H1 (cell line): ENCODE measurements at regions not wholly inside any gene's neighbourhood (a gene's known extent, or its start where the extent isn't known, plus 50 kb on each side); places are given as distances from the start of the nearest gene placed in this dataset.

Experiments used
- CTCF ChIA-PET: fragments of 300-600 bp; sonication (Branson Sonifier 250); formaldehyde crosslinking; loops from one replicate; lab custom pipeline; 2021; ENCODE audit not compliant: partially characterized antibody; lab: Charles Lee
- POLR2A ChIA-PET: fragments of 300-600 bp; sonication (Branson Sonifier 250); formaldehyde crosslinking; loops from one replicate; lab custom pipeline; 2021; ENCODE audit warnings: inconsistent platforms; ENCODE audit not compliant: partially characterized antibody; lab: Charles Lee
- DNase-seq, 2 experiments: peaks; one replicate each; pipeline versions ENCODE4 v3.0.0 to v3.0.0-alpha.2; 2010 to 2022; ENCODE audit warnings: low spot score in 2 of 2, low read depth in 1 of 2, mixed read lengths in 1 of 2
- FAIRE-seq: peaks from 2 replicates; lab custom pipeline; 2011; peaks lifted over from hg19 to GRCh38; lab: Jason Lieb, UNC
- H2AFZ ChIP-seq: 2 replicates; pipeline ENCODE4 v1.8.1; 2012; ENCODE audit warnings: low read length, inconsistent platforms
- H2AK5ac ChIP-seq: 2 replicates; pipeline ENCODE4 v1.6.1; 2013; ENCODE audit warnings: low read depth, low read length
- H2BK120ac ChIP-seq: replicated peaks from 2 replicates; pipeline ENCODE3; 2013; ENCODE audit warnings: low read depth, low read length, inconsistent platforms
- H2BK12ac ChIP-seq: 2 replicates; pipeline ENCODE4 v1.6.1; 2013; ENCODE audit warnings: low read depth, low read length
- H2BK15ac ChIP-seq: 2 replicates; pipeline ENCODE4 v1.6.1; 2013; ENCODE audit warnings: low read length
- H2BK20ac ChIP-seq: 2 replicates; pipeline ENCODE4 v1.6.1; 2013; ENCODE audit warnings: low read length
- H2BK5ac ChIP-seq: 2 replicates; pipeline ENCODE4 v1.6.1; 2013; ENCODE audit warnings: low read depth, low read length
- H3K14ac ChIP-seq: 2 replicates; pipeline ENCODE4 v1.6.1; 2013; ENCODE audit warnings: inconsistent platforms; ENCODE audit not compliant: insufficient read length
- H3K18ac ChIP-seq: 2 replicates; pipeline ENCODE4 v1.6.1; 2013; ENCODE audit warnings: low read length; ENCODE audit errors: extremely low read depth
- H3K23ac ChIP-seq: 2 replicates; pipeline ENCODE4 v1.6.1; 2013; ENCODE audit warnings: inconsistent platforms; ENCODE audit not compliant: insufficient read length
- H3K23me2 ChIP-seq: 2 replicates; pipeline ENCODE4 v1.6.1; 2013; ENCODE audit warnings: low read depth, low read length
- H3K27ac ChIP-seq: 2 replicates; pipeline ENCODE4 v1.6.1; 2011; ENCODE audit warnings: low read depth, low read length, inconsistent platforms
- H3K27me3 ChIP-seq, 4 experiments: replicated peaks in 1 of 4; 1 replicate in 1 of 4; 2 replicates in 3 of 4; pipeline versions ENCODE4 v1.6.1 to v1.8.1; 2011 to 2013; ENCODE audit warnings: low read length in 3 of 4, mild to moderate bottlenecking in 3 of 4, inconsistent platforms in 2 of 4, mixed read lengths in 2 of 4, moderate library complexity in 1 of 4; ENCODE audit not compliant: control insufficient read depth in 3 of 4, insufficient read depth in 3 of 4; ENCODE audit errors: extremely low read depth in 1 of 4
- H3K36me3 ChIP-seq, 4 experiments: 2 replicates each; pipeline versions ENCODE4 v1.6.1 to v1.8.1; 2011 to 2013; ENCODE audit warnings: mild to moderate bottlenecking in 4 of 4, low read length in 3 of 4, moderate library complexity in 2 of 4, control low read depth in 1 of 4, inconsistent platforms in 1 of 4; ENCODE audit not compliant: insufficient read depth in 4 of 4, control insufficient read depth in 2 of 4
- H3K4ac ChIP-seq: replicated peaks from 2 replicates; pipeline ENCODE3; 2013; ENCODE audit warnings: low read length, low read depth, mixed read lengths, inconsistent platforms; ENCODE audit not compliant: insufficient read length
- H3K4me1 ChIP-seq, 4 experiments: replicated peaks in 1 of 4; 1 replicate in 1 of 4; 2 replicates in 3 of 4; pipeline versions ENCODE4 v1.6.1 to v1.8.1; 2011 to 2013; ENCODE audit warnings: low read length in 3 of 4, inconsistent platforms in 2 of 4, mixed read lengths in 1 of 4; ENCODE audit not compliant: insufficient read depth in 4 of 4, control insufficient read depth in 3 of 4
- H3K4me2 ChIP-seq, 2 experiments: 2 replicates each; pipeline versions ENCODE4 v1.6.1 to v1.8.1; 2011 to 2013; ENCODE audit warnings: low read depth in 2 of 2, low read length in 2 of 2, control low read depth in 1 of 2, inconsistent platforms in 1 of 2, mild to moderate bottlenecking in 1 of 2; ENCODE audit not compliant: insufficient read depth in 1 of 2
- H3K4me3 ChIP-seq, 4 experiments: fragments of 200-600, 300-600 bp in 1 of 4; sonication (generic), shearing (Covaris generic), sonication (Bioruptor Twin) in 1 of 4; 2 replicates each; pipeline versions ENCODE4 v1.5.1 to v1.8.1; 2011 to 2016; ENCODE audit warnings: low read length in 4 of 4, low read depth in 3 of 4, control low read depth in 2 of 4, inconsistent platforms in 2 of 4, mild to moderate bottlenecking in 2 of 4, mixed read lengths in 1 of 4, moderate library complexity in 1 of 4; ENCODE audit not compliant: insufficient read depth in 2 of 4; ENCODE audit errors: extremely low read depth in 1 of 4
- H3K56ac ChIP-seq: replicated peaks from 2 replicates; pipeline ENCODE3; 2013; ENCODE audit warnings: low read depth, mild to moderate bottlenecking, mixed read lengths, low read length, inconsistent platforms; ENCODE audit not compliant: insufficient read length
- H3K79me1 ChIP-seq: 2 replicates; pipeline ENCODE4 v1.6.1; 2013; ENCODE audit warnings: low read depth, low read length, control low read depth
- H3K79me2 ChIP-seq, 2 experiments: 2 replicates each; pipeline versions ENCODE4 v1.6.1 to v1.8.1; 2012 to 2013; ENCODE audit warnings: low read length in 2 of 2, mild to moderate bottlenecking in 2 of 2, inconsistent platforms in 1 of 2; ENCODE audit not compliant: insufficient read depth in 2 of 2, control insufficient read depth in 1 of 2
- H3K9ac ChIP-seq, 4 experiments: replicated peaks in 1 of 4; 1 replicate in 1 of 4; 2 replicates in 3 of 4; pipeline versions ENCODE4 v1.6.1 to v1.8.1; 2011 to 2013; ENCODE audit warnings: low read depth in 3 of 4, low read length in 3 of 4, control low read depth in 2 of 4, mild to moderate bottlenecking in 2 of 4, moderate library complexity in 2 of 4, inconsistent platforms in 1 of 4; ENCODE audit errors: extremely low read depth in 1 of 4
- H3K9me3 ChIP-seq, 2 experiments: 2 replicates each; pipeline versions ENCODE4 v1.6.1 to v1.8.1; 2012 to 2013; ENCODE audit warnings: mild to moderate bottlenecking in 2 of 2, moderate library complexity in 2 of 2, control low read depth in 1 of 2, inconsistent platforms in 1 of 2, low read depth in 1 of 2, low read length in 1 of 2, mixed read lengths in 1 of 2; ENCODE audit not compliant: insufficient read depth in 2 of 2
- H4K20me1 ChIP-seq, 2 experiments: replicated peaks in 1 of 2; 2 replicates each; pipeline versions ENCODE3 to v1.8.1; 2011 to 2013; ENCODE audit warnings: inconsistent platforms in 2 of 2, low read length in 2 of 2, mild to moderate bottlenecking in 1 of 2; ENCODE audit not compliant: insufficient read depth in 2 of 2, control insufficient read depth in 1 of 2
- H4K5ac ChIP-seq: 2 replicates; pipeline ENCODE4 v1.6.1; 2013; ENCODE audit warnings: low read length, low read depth, mixed read lengths, inconsistent platforms; ENCODE audit not compliant: insufficient read length
- H4K8ac ChIP-seq: 2 replicates; pipeline ENCODE4 v1.8.0; 2013; ENCODE audit warnings: mild to moderate bottlenecking, moderate library complexity, low read length, inconsistent platforms; ENCODE audit not compliant: insufficient read depth; ENCODE audit errors: extremely low read depth
- H4K91ac ChIP-seq: replicated peaks from 2 replicates; pipeline ENCODE3; 2013; ENCODE audit warnings: low read length, mixed read lengths, inconsistent platforms; ENCODE audit not compliant: insufficient read length
- ASH2L ChIP-seq: fragments of 200-600, 300-600 bp; sonication (generic); IDR thresholded peaks from one replicate; pipeline ENCODE4 v1.7.1; 2017; ENCODE audit warnings: low read length
- CEBPB ChIP-seq: IDR thresholded peaks from 2 replicates; pipeline ENCODE4 v1.6.1; 2012; ENCODE audit warnings: low read depth, low read length
- GTF2F1 ChIP-seq: IDR thresholded peaks from 2 replicates; pipeline ENCODE4 v1.6.1; 2012; ENCODE audit warnings: low read depth, low read length, improper control_type of control experiment, borderline replicate concordance
- RAD21 ChIP-seq, 2 experiments: IDR thresholded peaks in 1 of 2; conservative IDR thresholded peaks in 1 of 2; 2 replicates each; pipeline ENCODE4 v1.6.1; 2011; ENCODE audit warnings: low read depth in 2 of 2, low read length in 2 of 2, improper control_type of control experiment in 1 of 2, inconsistent platforms in 1 of 2, mild to moderate bottlenecking in 1 of 2, moderate library complexity in 1 of 2
- SIN3A ChIP-seq, 2 experiments: IDR thresholded peaks in 1 of 2; conservative IDR thresholded peaks in 1 of 2; 2 replicates each; pipeline ENCODE4 v1.6.1; 2011 to 2012; ENCODE audit warnings: low read length in 2 of 2, improper control_type of control experiment in 1 of 2, low read depth in 1 of 2, mild to moderate bottlenecking in 1 of 2
- TAF7 ChIP-seq: optimal IDR thresholded peaks from 2 replicates; pipeline ENCODE3; 2011; ENCODE audit warnings: low read depth, mild to moderate bottlenecking, inconsistent platforms, low read length, moderate library complexity, borderline replicate concordance
- WGBS, 2 experiments: shearing (Covaris generic) in 1 of 2; methylation state at CpG; one replicate each; pipeline versions ENCODE4 v1.1.6 to v1.1.7; 2013 to 2015; ENCODE audit warnings: low lambda C conversion rate in 2 of 2, mixed read lengths in 2 of 2, inconsistent platforms in 1 of 2, low coverage in 1 of 2, missing lambda C conversion rate in 1 of 2; ENCODE audit not compliant: insufficient replicate concordance in 2 of 2, insufficient coverage in 1 of 2, insufficient read length in 1 of 2; ENCODE audit errors: extremely low coverage in 1 of 2, missing lambda C conversion rate in 1 of 2; 5-methylcytosine and 5-hydroxymethylcytosine counted together

GRCh38 chr15:96395687-96396086, 65.2 kb downstream of the NR2F2 start:
- no peak overlapping the region for H2BK15ac ChIP-seq
- no peak overlapping the region for H3K27ac ChIP-seq
- ChIA-PET POLR2A (no interaction called here), CTCF (interaction anchor here (0.7 to 1.0 kb wide), 2 partner anchors 13 to 32 kb away, joined by 3 read pairs; no protein-coding TSS in a partner anchor)
- no peak overlapping the region for H3K23ac ChIP-seq
- H3K4me3 ChIP-seq = no peak overlapping the region
- FAIRE-seq = no peak
- no peak overlapping the region for H3K14ac ChIP-seq
- peaks cover 0 to 8% (median 0%) of the 10 kb centered on the region in 4 experiments; a peak in 3 of 7 replicates for H3K27me3 ChIP-seq
- no peaks in the 10 kb centered on the region for H3K79me1 ChIP-seq
- peaks cover 0 to 7% (median 3%) of the 10 kb centered on the region in 4 experiments; a peak in 3 of 7 replicates for H3K4me1 ChIP-seq
- H3K23me2 ChIP-seq = 0 out of 2 replicates have a peak, but pooled peaks cover 2% of the 10 kb centered on the region
- H3K79me2 ChIP-seq = no peaks in the 10 kb centered on the region
- H4K8ac ChIP-seq = no peak overlapping the region
- no peak overlapping the region for H2AK5ac ChIP-seq
- no peak overlapping the region for H4K5ac ChIP-seq
- H2BK20ac ChIP-seq = no peak overlapping the region
- H3K9me3 ChIP-seq = no peaks in the 10 kb centered on the region
- no peak overlapping the region for H2BK5ac ChIP-seq
- H2AFZ ChIP-seq = no peak overlapping the region
- H3K56ac ChIP-seq = no peak overlapping the region
- no peak overlapping the region for H3K9ac ChIP-seq
- no peak overlapping the region for H4K91ac ChIP-seq
- DNase-seq = no peak
- no peak overlapping the region for H3K18ac ChIP-seq
- WGBS, 2 experiments = 64% methylated on average over 3 of the region's 3 CpGs; no CpG with 5 or more reads in 1 of the 2 experiments
- H3K36me3 ChIP-seq = no peaks in the 10 kb centered on the region
- H3K4me2 ChIP-seq = no peak overlapping the region
- no peak overlapping the region for H2BK12ac ChIP-seq
- H4K20me1 ChIP-seq = no peaks in the 10 kb centered on the region
- TF ChIP-seq RAD21 (IDR thresholded peaks at IDR 0.05 in 1 of 2, conservative IDR thresholded peaks at IDR 0.05 in 1 of 2; ENCODE audit: low read depth in 2 of 2, low read length in 2 of 2) (peak; percentile 1 to 26; a peak in 1 of 4 replicates), TAF7 (no peak), CEBPB (no peak), ASH2L (no peak), GTF2F1 (no peak), SIN3A (conservative IDR thresholded peaks at IDR 0.05 in 1 of 2, IDR thresholded peaks at IDR 0.05 in 1 of 2; ENCODE audit: low read depth in 1 of 2, low read length in 2 of 2) (no peak)
- TF ChIP-seq, all 59 proteins: peak for 1
- H2BK120ac ChIP-seq = no peak overlapping the region
- H3K4ac ChIP-seq = no peak overlapping the region
